OCI-LY1 (cell line): ENCODE measurements at regions not wholly inside any gene's neighbourhood (a gene's known extent, or its start where the extent isn't known, plus 50 kb on each side); places are given as distances from the start of the nearest gene placed in this dataset.

Experiments
- H2AFZ ChIP-seq: fragments of 200-600 bp; sonication (generic), shearing (Covaris generic); 2 replicates; pipeline ENCODE4 v1.6.0; 2014; ENCODE audit warnings: antibody characterized with exemption, mild to moderate bottlenecking, low read length
- H3F3A ChIP-seq: fragments of 200-600 bp; sonication (generic), shearing (Covaris generic); 2 replicates; pipeline ENCODE4 v1.6.0; 2014; ENCODE audit warnings: mild to moderate bottlenecking, antibody characterized with exemption, low read length, moderate library complexity; ENCODE audit not compliant: insufficient read depth
- H3K27ac ChIP-seq: fragments of 200-600 bp; sonication (generic); 2 replicates; pipeline ENCODE4 v1.5.1; 2014; ENCODE audit warnings: low read length, mixed run types, mild to moderate bottlenecking, low read depth; ENCODE audit not compliant: poor library complexity, severe bottlenecking
- H3K27me3 ChIP-seq: fragments of 200-600 bp; sonication (generic); 2 replicates; pipeline ENCODE4 v1.6.0; 2014; ENCODE audit warnings: antibody characterized with exemption, mild to moderate bottlenecking, low read length, moderate library complexity; ENCODE audit not compliant: insufficient read depth
- H3K36me3 ChIP-seq: fragments of 200-600 bp; sonication (generic); 2 replicates; pipeline ENCODE4 v1.6.1; 2014; ENCODE audit warnings: mild to moderate bottlenecking, antibody characterized with exemption, low read length, moderate library complexity, mixed read lengths; ENCODE audit not compliant: insufficient read depth
- H3K4me1 ChIP-seq: fragments of 200-600 bp; sonication (generic); 2 replicates; pipeline ENCODE4 v1.5.1; 2014; ENCODE audit warnings: mild to moderate bottlenecking, low read length, moderate library complexity; ENCODE audit not compliant: insufficient read depth, severe bottlenecking
- H3K4me2 ChIP-seq: fragments of 200-600 bp; sonication (generic), shearing (Covaris generic); 2 replicates; pipeline ENCODE4 v1.6.1; 2014; ENCODE audit warnings: low read length
- H3K4me3 ChIP-seq: fragments of 200-600 bp; sonication (generic); 2 replicates; pipeline ENCODE4 v1.5.1; 2014; ENCODE audit warnings: low read length, low read depth, mild to moderate bottlenecking, mixed read lengths; ENCODE audit not compliant: poor library complexity, severe bottlenecking
- H3K79me2 ChIP-seq: fragments of 200-600 bp; shearing (Covaris generic); 2 replicates; pipeline ENCODE4 v1.6.1; 2016; ENCODE audit warnings: mixed run types, low read length, mixed read lengths; ENCODE audit not compliant: insufficient read depth
- H3K9ac ChIP-seq: fragments of 200-600 bp; sonication (generic), shearing (Covaris generic); 2 replicates; pipeline ENCODE4 v1.6.1; 2014; ENCODE audit warnings: mild to moderate bottlenecking, low read length, mixed read lengths
- H3K9me2 ChIP-seq: fragments of 200-600 bp; sonication (generic), shearing (Covaris generic); 2 replicates; pipeline ENCODE4 v1.6.1; 2014; ENCODE audit warnings: low read depth, mild to moderate bottlenecking, low read length, mixed read lengths
- H3K9me3 ChIP-seq: fragments of 200-600 bp; shearing (Covaris generic); 2 replicates; pipeline ENCODE4 v1.6.1; 2014; ENCODE audit warnings: low read length, mixed read lengths
- H4K20me1 ChIP-seq: fragments of 200-600 bp; sonication (generic), shearing (Covaris generic); 2 replicates; pipeline ENCODE4 v1.6.0; 2016; ENCODE audit warnings: mild to moderate bottlenecking, low read length; ENCODE audit not compliant: insufficient read depth
- CTCF ChIP-seq: fragments of 200-600 bp; sonication (generic), shearing (Covaris generic); IDR thresholded peaks from 2 replicates; pipeline ENCODE4 v1.5.1; 2017; ENCODE audit warnings: mild to moderate bottlenecking, antibody characterized with exemption, low read length, moderate library complexity, mixed read lengths
- EZH2 ChIP-seq: fragments of 200-600 bp; sonication (generic), shearing (Covaris generic); IDR thresholded peaks from 2 replicates; pipeline ENCODE4 v1.8.0; 2017; ENCODE audit warnings: borderline replicate concordance, mixed run types, mild to moderate bottlenecking, antibody characterized with exemption, low read length, moderate library complexity, mixed read lengths

GRCh38 chr20:48003021-48003420 lies 217.7 kb upstream of the SULF2 start:
- Histone ChIP-seq H3F3A (no peaks in the 10 kb centered on the region), H4K20me1 (no peaks in the 10 kb centered on the region), H3K36me3 (no peaks in the 10 kb centered on the region), H3K9me2 (no peaks in the 10 kb centered on the region), H3K27me3 (0 out of 2 replicates have a peak, but pooled peaks cover 3% of the 10 kb centered on the region), H3K4me3 (no peak overlapping the region), H3K9me3 (no peaks in the 10 kb centered on the region), H3K79me2 (no peaks in the 10 kb centered on the region), H3K4me1 (no peaks in the 10 kb centered on the region), H2AFZ (no peak overlapping the region), H3K27ac (no peak overlapping the region), H3K9ac (no peak overlapping the region), H3K4me2 (no peak overlapping the region)
- no peak for TF ChIP-seq EZH2
- no peak for TF ChIP-seq CTCF

DNA sequence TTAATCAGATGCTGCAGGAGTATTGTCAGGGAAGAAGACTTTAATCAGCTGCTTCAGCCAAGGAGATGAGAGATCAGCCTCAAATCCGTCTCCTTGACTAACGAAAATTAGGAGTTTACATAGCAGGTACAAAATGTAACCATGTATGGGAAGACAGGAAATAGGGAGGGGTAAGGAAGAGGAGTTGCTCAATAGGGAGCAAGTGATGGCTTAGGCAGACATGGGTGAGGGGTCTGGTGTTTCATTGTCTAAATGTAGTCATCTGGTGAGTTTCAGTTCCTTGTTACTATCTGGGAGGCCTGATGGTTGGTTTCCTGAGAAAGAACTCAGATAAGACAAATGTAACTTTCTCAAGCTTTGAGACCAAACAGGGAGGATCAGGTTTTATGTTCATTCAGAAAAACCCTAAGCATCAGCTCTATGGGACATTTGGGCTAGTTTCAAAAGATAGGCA lies 217.3 kb upstream of the SULF2 start:
- Histone ChIP-seq H4K20me1 (no peaks in the 10 kb centered on the region), H2AFZ (no peak overlapping the region), H3K4me2 (no peak overlapping the region), H3K9me2 (no peaks in the 10 kb centered on the region), H3K36me3 (no peaks in the 10 kb centered on the region), H3K4me1 (no peaks in the 10 kb centered on the region), H3F3A (no peaks in the 10 kb centered on the region), H3K4me3 (no peak overlapping the region), H3K27ac (no peak overlapping the region), H3K9me3 (no peaks in the 10 kb centered on the region), H3K27me3 (0 out of 2 replicates have a peak, but pooled peaks cover 3% of the 10 kb centered on the region), H3K79me2 (no peaks in the 10 kb centered on the region), H3K9ac (no peak overlapping the region)
- no peak for TF ChIP-seq CTCF
- TF ChIP-seq EZH2, result no peak

DNA sequence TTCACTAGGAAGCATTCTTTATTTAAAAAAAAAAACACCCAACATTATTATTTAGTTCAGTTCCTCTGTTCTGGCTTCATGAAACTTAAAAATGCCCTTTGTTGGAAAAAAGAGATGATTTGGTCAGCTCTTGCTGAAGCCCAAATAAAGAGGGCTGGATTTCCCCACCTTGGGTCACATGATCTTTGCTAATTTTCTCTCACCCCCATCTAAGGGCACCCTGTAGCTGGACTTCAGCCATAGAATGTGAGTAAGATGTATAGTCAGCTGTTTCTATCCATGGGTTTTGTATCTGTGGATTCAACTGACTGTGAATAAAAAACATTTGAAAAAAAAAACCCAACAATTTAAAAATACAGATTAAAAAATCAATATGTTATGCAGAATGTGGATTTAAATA lies 213.9 kb upstream of the SULF2 start:
- no peak overlapping the region for H3K9ac ChIP-seq
- no peaks in the 10 kb centered on the region for H3F3A ChIP-seq
- H4K20me1 ChIP-seq, result no peaks in the 10 kb centered on the region
- no peaks in the 10 kb centered on the region for H3K36me3 ChIP-seq
- no peak overlapping the region for H3K4me2 ChIP-seq
- H3K9me2 ChIP-seq, result no peaks in the 10 kb centered on the region
- 0 out of 2 replicates have a peak, but pooled peaks cover 3% of the 10 kb centered on the region for H3K27me3 ChIP-seq
- TF ChIP-seq CTCF (no peak), EZH2 (no peak)
- H3K79me2 ChIP-seq, result no peaks in the 10 kb centered on the region
- no peak overlapping the region for H3K4me3 ChIP-seq
- H2AFZ ChIP-seq, result no peak overlapping the region
- no peaks in the 10 kb centered on the region for H3K4me1 ChIP-seq
- H3K9me3 ChIP-seq, result no peaks in the 10 kb centered on the region
- no peak overlapping the region for H3K27ac ChIP-seq
